ENCODE measurements at regions not wholly inside any gene's neighbourhood (a gene's known extent, or its start where the extent isn't known, plus 50 kb on each side); places are given as distances from the start of the nearest gene placed in this dataset.

DNA sequence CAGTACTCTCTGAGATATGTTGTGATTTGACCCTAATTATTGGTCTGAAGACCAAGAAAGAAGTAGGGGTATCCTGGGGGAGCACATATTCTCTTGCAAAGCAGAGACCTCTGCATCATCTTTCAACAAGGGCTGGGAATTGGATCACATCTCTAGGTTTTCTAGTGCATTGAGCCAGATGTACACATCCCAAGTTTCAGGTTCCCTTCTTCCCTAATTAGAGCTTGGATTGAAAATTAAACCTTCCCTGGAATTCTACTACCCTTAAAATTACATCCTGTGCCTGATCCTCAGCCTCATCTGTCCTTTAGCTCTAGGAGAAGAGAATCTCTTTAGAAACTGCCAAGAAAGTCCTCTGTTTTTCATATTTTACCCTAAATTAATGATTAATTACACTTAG is 839.6 kb downstream of the SLC6A15 start:
- no peak for TF ChIP-seq CTCF (IDR thresholded peaks at IDR 0.05; ENCODE audit: low read depth, low read length, missing control alignments)
- no peaks in the 10 kb centered on the region for H3K36me3 ChIP-seq (replicated peaks)
- no peaks in the 10 kb centered on the region for H3K27me3 ChIP-seq (replicated peaks)
- H3K4me3 ChIP-seq (ENCODE audit: low read depth, low read length), result no peak overlapping the region
- DNase-seq, result no peak
- in situ Hi-C loops (cut with HindIII; ENCODE audit: low pct_ligation_motif_present, low sequenced_read_pairs), result no loop called here
- H3K27ac ChIP-seq, result no peak overlapping the region

DNA sequence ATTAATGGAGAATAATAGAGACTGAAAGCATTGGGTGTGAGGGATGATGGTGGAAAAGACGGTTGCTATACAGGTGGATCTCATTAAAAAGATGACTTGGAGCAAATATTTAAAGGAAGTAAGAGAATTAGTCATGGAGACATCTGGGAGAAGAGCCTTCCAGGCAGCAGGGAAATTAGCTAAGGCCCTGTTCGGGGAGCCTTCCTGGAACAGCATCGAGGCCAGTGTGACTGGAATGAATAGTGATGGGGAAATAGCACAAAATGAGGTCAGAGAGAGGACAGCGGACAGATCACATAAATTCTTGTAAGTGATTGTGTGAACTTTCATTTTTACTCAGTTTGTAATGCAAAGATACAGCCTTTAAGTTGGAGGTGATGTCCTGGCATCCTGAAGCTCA is 842.3 kb downstream of the SLC6A15 start:
- Histone ChIP-seq H3K27me3 (replicated peaks) (no peaks in the 10 kb centered on the region), H3K4me3 (ENCODE audit: low read depth, low read length) (no peak overlapping the region), H3K36me3 (replicated peaks) (no peaks in the 10 kb centered on the region), H3K27ac (peak overlapping the region; percentile 54)
- DNase-seq, result peak; percentile 81
- TF ChIP-seq CTCF (IDR thresholded peaks at IDR 0.05; ENCODE audit: low read depth, low read length, missing control alignments), result no peak
- in situ Hi-C loops (cut with HindIII; ENCODE audit: low pct_ligation_motif_present, low sequenced_read_pairs), result no loop called here

DNA sequence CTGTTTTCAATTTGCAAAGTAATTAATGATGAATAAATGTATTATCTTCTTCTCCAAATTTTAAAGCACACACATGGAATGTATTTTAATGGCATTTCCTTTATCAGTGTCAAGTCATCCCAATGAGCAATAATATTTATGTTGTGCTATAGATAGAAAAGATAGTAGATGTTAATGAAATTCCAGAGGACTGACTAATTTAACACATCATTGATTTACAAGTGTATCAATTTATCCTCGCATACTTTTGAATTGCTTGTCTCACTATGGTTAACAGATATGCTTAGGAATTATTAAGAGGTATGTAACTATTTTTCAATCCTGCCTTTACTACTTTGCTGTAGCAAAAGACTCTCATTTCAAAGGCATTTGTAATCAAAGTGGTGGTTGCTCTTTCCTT is 842.9 kb downstream of the SLC6A15 start:
- no peak for TF ChIP-seq CTCF (IDR thresholded peaks at IDR 0.05; ENCODE audit: low read depth, low read length, missing control alignments)
- DNase-seq, result no peak
- in situ Hi-C loops (cut with HindIII; ENCODE audit: low pct_ligation_motif_present, low sequenced_read_pairs), result no loop called here
- H3K36me3 ChIP-seq (replicated peaks), result no peaks in the 10 kb centered on the region
- H3K27me3 ChIP-seq (replicated peaks), result no peaks in the 10 kb centered on the region
- H3K4me3 ChIP-seq (ENCODE audit: low read depth, low read length), result no peak overlapping the region
- peak overlapping the region; percentile 54 for H3K27ac ChIP-seq

- Histone ChIP-seq H3K36me3 (replicated peaks) (no peaks in the 10 kb centered on the region), H3K4me3 (ENCODE audit: low read depth, low read length) (no peak overlapping the region), H3K27ac (no peak overlapping the region), H3K27me3 (replicated peaks) (no peaks in the 10 kb centered on the region)
- TF ChIP-seq CTCF (IDR thresholded peaks at IDR 0.05; ENCODE audit: low read depth, low read length, missing control alignments), result no peak
- in situ Hi-C loops (cut with HindIII; ENCODE audit: low pct_ligation_motif_present, low sequenced_read_pairs), result no loop called here
- DNase-seq, result no peak
These were observed 843.4 kb downstream of the SLC6A15 start for GRCh38 chr12:84069198-84069597.

DNA sequence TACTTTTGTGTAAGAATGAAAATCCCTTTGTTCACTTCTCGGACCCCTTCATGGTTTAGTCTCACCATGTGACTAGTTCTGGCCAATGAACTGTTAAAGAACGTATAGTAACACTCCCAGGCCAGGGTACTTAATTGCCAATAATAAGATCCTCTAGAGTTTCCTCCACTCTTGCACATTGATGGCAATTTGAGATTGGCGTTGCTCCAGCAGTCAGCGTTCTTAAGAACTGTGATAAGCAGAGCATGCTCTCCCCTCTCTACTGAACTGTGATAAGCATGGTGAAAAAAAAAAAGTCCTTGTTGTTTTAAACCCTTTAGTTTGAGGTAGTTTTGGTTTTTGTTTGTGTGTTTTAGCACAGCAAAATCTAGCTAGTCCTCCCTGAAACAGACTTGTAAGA is 854.5 kb downstream of the SLC6A15 start:
- H3K36me3 ChIP-seq (replicated peaks), result no peaks in the 10 kb centered on the region
- no peak overlapping the region for H3K4me3 ChIP-seq (ENCODE audit: low read depth, low read length)
- in situ Hi-C loops (cut with HindIII; ENCODE audit: low pct_ligation_motif_present, low sequenced_read_pairs), result no loop called here
- H3K27me3 ChIP-seq (replicated peaks), result no peaks in the 10 kb centered on the region
- no peak for TF ChIP-seq CTCF (IDR thresholded peaks at IDR 0.05; ENCODE audit: low read depth, low read length, missing control alignments)
- DNase-seq, result no peak
- H3K27ac ChIP-seq, result no peak overlapping the region

- in situ Hi-C loops (cut with HindIII; ENCODE audit: low pct_ligation_motif_present, low sequenced_read_pairs), result no loop called here
These were observed 857.8 kb downstream of the SLC6A15 start for GRCh38 chr12:84054811-84055210.

More at GRCh38 chr12:84054811-84055210, 857.8 kb downstream of the SLC6A15 start:
- H3K27me3 ChIP-seq (replicated peaks), result no peaks in the 10 kb centered on the region
- TF ChIP-seq CTCF (IDR thresholded peaks at IDR 0.05; ENCODE audit: low read depth, low read length, missing control alignments), result no peak
- no peak overlapping the region for H3K4me3 ChIP-seq (ENCODE audit: low read depth, low read length)
- DNase-seq, result no peak
- no peak overlapping the region for H3K27ac ChIP-seq
- no peaks in the 10 kb centered on the region for H3K36me3 ChIP-seq (replicated peaks)
